ENCODE measurements at regions not wholly inside any gene's neighbourhood (a gene's known extent, or its start where the extent isn't known, plus 50 kb on each side); places are given as distances from the start of the nearest gene placed in this dataset.
A peak's percentile ranks its signal among the peaks of the same experiment; 100 is the strongest.

- no peak for DNase-seq (ENCODE audit: low read depth)
Observed at GRCh38 chr10:21327289-21327993, 198.0 kb downstream of the SKIDA1 start.

GRCh38 chr10:21326594-21327288, 198.7 kb downstream of the SKIDA1 start:
- no peak for DNase-seq (ENCODE audit: low read depth)

- no peak for DNase-seq (ENCODE audit: low read depth)
Observed at GRCh38 chr10:21318540-21319167, 206.8 kb downstream of the SKIDA1 start.

- DNase-seq (ENCODE audit: low read depth), result peak; percentile 67
Observed at GRCh38 chr10:21317902-21318301, 207.6 kb downstream of the SKIDA1 start.

GRCh38 chr10:21315645-21316220, 209.7 kb downstream of the SKIDA1 start:
- no peak for DNase-seq (ENCODE audit: low read depth)

- DNase-seq (ENCODE audit: low read depth), result peak; percentile 59
Observed at GRCh38 chr10:21314906-21315644, 210.4 kb downstream of the SKIDA1 start.

- DNase-seq (ENCODE audit: low read depth), result no peak
Observed at GRCh38 chr10:21314111-21314626, 211.3 kb downstream of the SKIDA1 start.

GRCh38 chr10:21313691-21314090, 211.8 kb downstream of the SKIDA1 start:
- no peak for DNase-seq (ENCODE audit: low read depth)

GRCh38 chr10:21311426-21311825, 214.1 kb downstream of the SKIDA1 start:
- DNase-seq (ENCODE audit: low read depth), result no peak

GRCh38 chr10:21309427-21309826, 216.1 kb downstream of the SKIDA1 start:
- DNase-seq (ENCODE audit: low read depth), result no peak

GRCh38 chr10:21308946-21309345, 216.5 kb downstream of the SKIDA1 start:
- DNase-seq (ENCODE audit: low read depth), result no peak

GRCh38 chr10:21308018-21308417, 217.5 kb downstream of the SKIDA1 start:
- no peak for DNase-seq (ENCODE audit: low read depth)

GRCh38 chr10:21304608-21305007, 220.9 kb downstream of the SKIDA1 start:
- DNase-seq (ENCODE audit: low read depth), result no peak

GRCh38 chr10:21304198-21304597, 221.3 kb downstream of the SKIDA1 start:
- DNase-seq (ENCODE audit: low read depth), result no peak

- no peak for DNase-seq (ENCODE audit: low read depth)
Observed at GRCh38 chr10:21300551-21300950, 224.9 kb downstream of the SKIDA1 start.

GRCh38 chr10:21299330-21299729, 226.2 kb downstream of the SKIDA1 start:
- no peak for DNase-seq (ENCODE audit: low read depth)

- no peak for DNase-seq (ENCODE audit: low read depth)
Observed at GRCh38 chr10:21298701-21299100, 226.8 kb downstream of the SKIDA1 start.

GRCh38 chr10:21297603-21298383, 227.7 kb downstream of the SKIDA1 start:
- DNase-seq (ENCODE audit: low read depth), result no peak

GRCh38 chr10:21296575-21297355, 228.7 kb downstream of the SKIDA1 start:
- DNase-seq (ENCODE audit: low read depth), result no peak
